WTC11 (cell line): ENCODE measurements at regions not wholly inside any gene's neighbourhood (a gene's known extent, or its start where the extent isn't known, plus 50 kb on each side); places are given as distances from the start of the nearest gene placed in this dataset.

Experiments
- MLX ChIP-seq: sonication (generic); formaldehyde crosslinking; IDR thresholded peaks from 2 replicates; pipeline ENCODE4 v1.8.1; 2023; ENCODE audit warnings: mild to moderate bottlenecking, missing genetic modification reagents, moderate library complexity
- TF ChIP-seq, protein P1 (sequence below): fragments of 200-600 bp; IDR thresholded peaks from 2 replicates; pipeline ENCODE4 v1.8.0; 2022; ENCODE audit warnings: antibody characterized with exemption

DNA sequence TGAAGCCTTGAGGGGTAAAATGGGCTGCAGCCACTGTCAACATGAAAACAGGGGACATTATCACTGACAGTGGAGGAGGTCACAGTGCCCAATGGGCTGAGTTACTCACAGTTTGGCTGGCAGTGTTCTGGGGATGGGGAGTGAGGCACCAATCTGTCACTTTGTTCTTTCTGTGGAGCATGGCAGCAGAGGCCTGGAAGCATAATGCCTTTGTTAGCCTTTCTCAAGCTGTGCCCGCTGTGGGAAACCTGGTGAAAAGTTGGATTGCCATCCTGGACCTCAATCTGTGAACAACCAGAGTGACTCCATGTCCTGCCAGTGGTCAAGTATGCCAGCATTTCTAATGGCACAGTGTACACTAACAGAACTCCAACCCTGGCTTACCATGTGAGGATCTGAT is 143.6 kb downstream of the OR2B2 start:
- TF ChIP-seq, protein P1, sequence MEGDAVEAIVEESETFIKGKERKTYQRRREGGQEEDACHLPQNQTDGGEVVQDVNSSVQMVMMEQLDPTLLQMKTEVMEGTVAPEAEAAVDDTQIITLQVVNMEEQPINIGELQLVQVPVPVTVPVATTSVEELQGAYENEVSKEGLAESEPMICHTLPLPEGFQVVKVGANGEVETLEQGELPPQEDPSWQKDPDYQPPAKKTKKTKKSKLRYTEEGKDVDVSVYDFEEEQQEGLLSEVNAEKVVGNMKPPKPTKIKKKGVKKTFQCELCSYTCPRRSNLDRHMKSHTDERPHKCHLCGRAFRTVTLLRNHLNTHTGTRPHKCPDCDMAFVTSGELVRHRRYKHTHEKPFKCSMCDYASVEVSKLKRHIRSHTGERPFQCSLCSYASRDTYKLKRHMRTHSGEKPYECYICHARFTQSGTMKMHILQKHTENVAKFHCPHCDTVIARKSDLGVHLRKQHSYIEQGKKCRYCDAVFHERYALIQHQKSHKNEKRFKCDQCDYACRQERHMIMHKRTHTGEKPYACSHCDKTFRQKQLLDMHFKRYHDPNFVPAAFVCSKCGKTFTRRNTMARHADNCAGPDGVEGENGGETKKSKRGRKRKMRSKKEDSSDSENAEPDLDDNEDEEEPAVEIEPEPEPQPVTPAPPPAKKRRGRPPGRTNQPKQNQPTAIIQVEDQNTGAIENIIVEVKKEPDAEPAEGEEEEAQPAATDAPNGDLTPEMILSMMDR: no peak
- no peak for TF ChIP-seq MLX
